Endothelial cell (in vitro differentiated cells): ENCODE measurements at regions not wholly inside any gene's neighbourhood (a gene's known extent, or its start where the extent isn't known, plus 50 kb on each side); places are given as distances from the start of the nearest gene placed in this dataset.
A peak's percentile ranks its signal among the peaks of the same experiment; 100 is the strongest.
"Not testable (repeated sequence)": the region's sequence is repeated elsewhere in the genome, so short reads cannot be mapped to it uniquely, and the experiment has no call there.

Experiments used
- DNase-seq: peaks from one replicate; pipeline ENCODE4 v3.0.0; 2021; ENCODE audit warnings: low spot score
- H3K27ac Mint-ChIP-seq: one replicate; pipeline ENCODE4 v1.8.0; 2021; ENCODE audit warnings: mixed read lengths, inconsistent platforms; ENCODE audit not compliant: unreplicated experiment
- H3K27me3 Mint-ChIP-seq: one replicate; pipeline ENCODE4 v1.8.0; 2021; ENCODE audit warnings: mild to moderate bottlenecking, moderate library complexity, mixed read lengths, inconsistent platforms; ENCODE audit not compliant: unreplicated experiment
- H3K36me3 Mint-ChIP-seq: one replicate; pipeline ENCODE4 v1.8.0; 2021; ENCODE audit warnings: mild to moderate bottlenecking, low read depth, mixed read lengths, inconsistent platforms; ENCODE audit not compliant: unreplicated experiment
- H3K4me1 Mint-ChIP-seq: one replicate; pipeline ENCODE4 v1.8.0; 2021; ENCODE audit warnings: mild to moderate bottlenecking, mixed read lengths, inconsistent platforms; ENCODE audit not compliant: unreplicated experiment
- H3K4me3 Mint-ChIP-seq: one replicate; pipeline ENCODE4 v1.8.0; 2021; ENCODE audit warnings: mild to moderate bottlenecking, mixed read lengths, inconsistent platforms; ENCODE audit not compliant: unreplicated experiment
- H3K9me3 Mint-ChIP-seq: one replicate; pipeline ENCODE4 v1.8.0; 2021; ENCODE audit warnings: mixed read lengths, inconsistent platforms; ENCODE audit not compliant: unreplicated experiment
- TF ChIP-seq, protein P1 (sequence below): fragments of 200-600 bp; sonication (generic); IDR thresholded peaks from one replicate; pipeline ENCODE4 v1.5.0; 2021; ENCODE audit warnings: antibody characterized with exemption; ENCODE audit not compliant: unreplicated experiment

DNA sequence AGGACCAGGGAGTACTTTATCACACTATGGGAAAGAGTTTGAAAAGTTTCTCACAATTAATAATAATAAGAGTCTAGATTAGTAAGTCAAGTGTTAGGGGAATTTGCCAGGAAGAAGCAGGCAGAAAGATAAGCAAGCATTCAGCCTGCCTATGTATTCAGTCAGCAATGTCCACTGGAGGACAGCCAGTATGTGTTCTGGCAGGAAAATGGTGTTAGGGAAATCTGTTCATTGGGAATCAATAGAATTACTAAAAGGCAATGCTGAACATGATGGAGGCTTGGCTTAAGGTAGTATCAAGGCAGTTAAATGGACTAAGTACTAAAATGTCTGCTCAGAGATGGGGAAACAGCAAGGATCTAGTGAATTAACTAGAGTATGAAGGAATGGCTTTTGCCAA is 221.2 kb downstream of the PPP4R3C start:
- Mint-ChIP-seq H3K27ac (no peak overlapping the region), H3K27me3 (no peaks in the 10 kb centered on the region), H3K9me3 (peaks cover 6% of the 10 kb centered on the region), H3K4me1 (no peaks in the 10 kb centered on the region), H3K36me3 (no peaks in the 10 kb centered on the region), H3K4me3 (no peak overlapping the region)
- TF ChIP-seq, protein P1, sequence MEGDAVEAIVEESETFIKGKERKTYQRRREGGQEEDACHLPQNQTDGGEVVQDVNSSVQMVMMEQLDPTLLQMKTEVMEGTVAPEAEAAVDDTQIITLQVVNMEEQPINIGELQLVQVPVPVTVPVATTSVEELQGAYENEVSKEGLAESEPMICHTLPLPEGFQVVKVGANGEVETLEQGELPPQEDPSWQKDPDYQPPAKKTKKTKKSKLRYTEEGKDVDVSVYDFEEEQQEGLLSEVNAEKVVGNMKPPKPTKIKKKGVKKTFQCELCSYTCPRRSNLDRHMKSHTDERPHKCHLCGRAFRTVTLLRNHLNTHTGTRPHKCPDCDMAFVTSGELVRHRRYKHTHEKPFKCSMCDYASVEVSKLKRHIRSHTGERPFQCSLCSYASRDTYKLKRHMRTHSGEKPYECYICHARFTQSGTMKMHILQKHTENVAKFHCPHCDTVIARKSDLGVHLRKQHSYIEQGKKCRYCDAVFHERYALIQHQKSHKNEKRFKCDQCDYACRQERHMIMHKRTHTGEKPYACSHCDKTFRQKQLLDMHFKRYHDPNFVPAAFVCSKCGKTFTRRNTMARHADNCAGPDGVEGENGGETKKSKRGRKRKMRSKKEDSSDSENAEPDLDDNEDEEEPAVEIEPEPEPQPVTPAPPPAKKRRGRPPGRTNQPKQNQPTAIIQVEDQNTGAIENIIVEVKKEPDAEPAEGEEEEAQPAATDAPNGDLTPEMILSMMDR: no peak
- DNase-seq: no peak

DNA sequence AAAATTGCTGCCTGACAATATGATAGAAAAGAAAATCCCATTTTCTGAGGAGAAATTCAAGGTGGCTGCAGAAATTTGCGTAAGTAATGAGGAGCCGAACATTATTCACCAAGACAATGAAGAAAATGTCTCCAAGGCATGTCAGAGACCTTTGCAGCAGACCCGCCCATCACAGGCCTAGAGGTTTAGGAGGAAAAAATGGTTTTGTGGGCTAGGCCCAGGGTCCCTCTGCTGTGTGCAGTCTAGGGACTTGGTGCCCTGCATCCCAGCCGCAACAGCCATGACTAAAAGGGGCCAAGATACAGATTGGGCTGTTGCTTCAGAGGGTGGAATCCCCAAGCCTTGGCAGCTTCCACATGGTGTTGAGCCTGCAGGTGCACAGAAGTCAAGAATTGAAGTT is 223.1 kb downstream of the PPP4R3C start:
- not testable (repeated sequence) for DNase-seq, H3K4me1 Mint-ChIP-seq, H3K27me3 Mint-ChIP-seq, H3K4me3 Mint-ChIP-seq, H3K9me3 Mint-ChIP-seq, H3K36me3 Mint-ChIP-seq, H3K27ac Mint-ChIP-seq

DNA sequence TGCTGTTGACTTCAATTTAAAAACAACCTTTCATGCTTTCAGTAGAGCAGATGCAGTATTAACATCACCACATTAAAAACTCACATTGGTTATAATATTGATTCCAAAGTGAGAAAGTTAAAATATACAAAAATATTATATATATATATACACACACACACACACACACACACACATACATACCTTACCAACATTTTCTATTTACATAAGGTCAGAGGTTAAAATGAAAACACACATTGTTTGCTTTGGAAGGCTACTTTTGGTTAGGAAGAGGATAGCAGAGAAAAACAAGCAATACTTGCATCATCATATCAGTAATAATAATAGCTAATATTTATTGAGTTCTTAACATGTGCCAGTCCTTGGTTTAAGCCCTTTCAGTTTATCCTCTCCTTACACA is 226.5 kb downstream of the PPP4R3C start:
- Mint-ChIP-seq H3K4me3 (no peak overlapping the region), H3K9me3 (peaks cover 6% of the 10 kb centered on the region), H3K27me3 (no peaks in the 10 kb centered on the region), H3K4me1 (no peaks in the 10 kb centered on the region), H3K27ac (no peak overlapping the region), H3K36me3 (no peaks in the 10 kb centered on the region)
- no peak for DNase-seq
- TF ChIP-seq, protein P1: no peak

DNA sequence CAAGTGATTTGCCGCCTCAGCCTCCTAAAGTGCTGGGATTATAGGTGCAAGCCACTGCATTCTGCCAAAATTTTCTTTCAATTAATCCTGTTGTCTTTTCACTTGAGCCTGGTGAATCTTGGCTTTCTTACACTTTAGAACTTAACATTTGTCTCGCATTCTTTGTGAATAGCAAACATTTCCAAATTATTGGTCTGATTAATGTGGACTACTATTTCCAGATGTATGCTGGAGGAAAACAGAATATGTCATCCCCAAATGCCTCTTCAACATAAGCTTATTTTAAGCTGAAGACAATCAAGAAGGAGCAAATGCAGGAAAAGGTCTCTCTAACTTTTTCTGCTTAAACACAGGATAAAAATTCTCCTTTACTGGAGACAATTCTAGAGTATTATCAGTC is 233.4 kb downstream of the PPP4R3C start:
- Mint-ChIP-seq H3K36me3 (no peaks in the 10 kb centered on the region), H3K9me3 (no peaks in the 10 kb centered on the region), H3K27ac (no peak overlapping the region), H3K4me1 (no peaks in the 10 kb centered on the region), H3K4me3 (no peak overlapping the region), H3K27me3 (no peaks in the 10 kb centered on the region)
- no peak for DNase-seq
- TF ChIP-seq, protein P1: no peak

DNA sequence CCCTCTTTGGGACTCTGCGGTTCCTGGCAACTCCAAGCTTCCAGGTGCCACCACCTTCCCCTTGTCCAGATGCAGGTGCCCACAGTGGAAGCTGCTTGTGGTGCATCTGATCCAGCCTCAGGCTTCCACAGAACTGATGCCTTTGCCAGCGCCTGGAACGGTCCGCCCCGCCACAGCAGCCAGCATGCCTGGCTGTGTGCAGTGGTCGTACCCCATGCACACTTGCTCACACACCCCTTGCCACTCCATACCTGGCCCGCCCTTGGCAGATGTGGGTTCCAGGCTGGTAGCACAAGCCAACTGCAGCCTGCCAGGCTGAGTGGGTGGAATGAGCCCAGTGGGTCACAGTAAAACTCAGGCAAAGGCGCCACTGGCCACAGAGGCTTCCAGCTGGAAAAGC is 240.5 kb downstream of the PPP4R3C start:
- Mint-ChIP-seq H3K4me1 (no peaks in the 10 kb centered on the region), H3K27me3 (peaks cover 1% of the 10 kb centered on the region), H3K36me3 (no peaks in the 10 kb centered on the region), H3K4me3 (no peak overlapping the region), H3K9me3 (no peaks in the 10 kb centered on the region), H3K27ac (no peak overlapping the region)
- TF ChIP-seq, protein P1: no peak
- no peak for DNase-seq

DNA sequence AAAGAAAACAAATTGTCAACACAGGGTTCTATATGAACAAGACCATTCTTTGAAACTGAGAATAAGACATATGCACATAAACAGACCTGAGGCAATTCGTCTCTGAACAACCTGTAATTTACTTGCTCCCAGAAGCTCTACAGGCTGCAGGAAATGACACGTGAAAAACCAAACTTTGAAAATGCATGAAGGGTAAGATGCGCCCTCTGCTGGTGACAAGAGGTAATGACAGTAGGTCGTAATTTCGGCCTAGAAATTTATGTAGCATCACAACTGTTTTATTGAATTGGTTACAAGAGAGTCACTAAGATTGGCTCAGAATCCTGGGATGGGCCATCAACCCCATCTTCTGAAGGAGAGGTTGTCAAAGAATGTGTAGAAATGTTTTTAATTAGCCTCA is 276.5 kb downstream of the PPP4R3C start:
- Mint-ChIP-seq H3K36me3 (no peaks in the 10 kb centered on the region), H3K4me3 (no peak overlapping the region), H3K9me3 (no peaks in the 10 kb centered on the region), H3K27ac (no peak overlapping the region), H3K27me3 (no peaks in the 10 kb centered on the region), H3K4me1 (no peaks in the 10 kb centered on the region)
- TF ChIP-seq, protein P1: peak; percentile 85
- DNase-seq: no peak
